MCF 10A (cell line): ENCODE measurements at regions not wholly inside any gene's neighbourhood (a gene's known extent, or its start where the extent isn't known, plus 50 kb on each side); places are given as distances from the start of the nearest gene placed in this dataset.
"Not testable (repeated sequence)": the region's sequence is repeated elsewhere in the genome, so short reads cannot be mapped to it uniquely, and the experiment has no call there.

Experiments
- BruUV-seq: library from RNA; stranded (reverse); fragments of 400-500 nt; replicated peaks from 2 replicates; lab custom pipeline; 2021; lab: Mats Ljungman, UMichigan
- CTCF ChIA-PET: fragments of 300-600 bp; sonication (Branson Sonifier 250); formaldehyde crosslinking; extraction: SDS; loops from one replicate; lab custom pipeline; 2021; ENCODE audit warnings: antibody characterized with exemption, inconsistent platforms; lab: Yijun Ruan, JAX
- POLR2A ChIA-PET: fragments of 300-600, 350-650 bp; sonication (Branson Sonifier 250); formaldehyde crosslinking; extraction: SDS; loops from one replicate; lab custom pipeline; 2020; ENCODE audit warnings: antibody characterized with exemption, inconsistent platforms; lab: Yijun Ruan, JAX
- DNase-seq: peaks from one replicate; pipeline ENCODE4 v3.0.0-alpha.2; 2018; ENCODE audit not compliant: unreplicated experiment
- H3K27ac Mint-ChIP-seq: one replicate; pipeline ENCODE4 v1.8.0; 2022; ENCODE audit warnings: mild to moderate bottlenecking, low read depth, mixed read lengths; ENCODE audit not compliant: unreplicated experiment
- H3K27me3 Mint-ChIP-seq: one replicate; pipeline ENCODE4 v1.8.0; 2022; ENCODE audit warnings: mixed read lengths; ENCODE audit not compliant: insufficient read depth, unreplicated experiment
- H3K36me3 Mint-ChIP-seq: one replicate; pipeline ENCODE4 v1.8.0; 2022; ENCODE audit warnings: mild to moderate bottlenecking, moderate library complexity, mixed read lengths; ENCODE audit not compliant: insufficient read depth, unreplicated experiment
- H3K4me1 Mint-ChIP-seq: one replicate; pipeline ENCODE4 v1.8.0; 2022; ENCODE audit warnings: mixed read lengths; ENCODE audit not compliant: insufficient read depth, unreplicated experiment
- H3K4me3 Mint-ChIP-seq: one replicate; pipeline ENCODE4 v1.8.0; 2022; ENCODE audit warnings: mild to moderate bottlenecking, moderate library complexity, mixed read lengths; ENCODE audit not compliant: unreplicated experiment
- H3K9me3 Mint-ChIP-seq: one replicate; pipeline ENCODE4 v1.8.0; 2022; ENCODE audit warnings: mixed read lengths; ENCODE audit not compliant: unreplicated experiment
- CTCF ChIP-seq: fragments of 200-600 bp; IDR thresholded peaks from one replicate; pipeline ENCODE4 v1.8.0; 2022; ENCODE audit warnings: antibody characterized with exemption, mild to moderate bottlenecking; ENCODE audit not compliant: unreplicated experiment
- intact Hi-C: fragments of 100-400 bp; cut with micrococcal nuclease; formaldehyde crosslinking; loops from 2 replicates; pipeline ENCODE4 v1.14.1; 2022

DNA sequence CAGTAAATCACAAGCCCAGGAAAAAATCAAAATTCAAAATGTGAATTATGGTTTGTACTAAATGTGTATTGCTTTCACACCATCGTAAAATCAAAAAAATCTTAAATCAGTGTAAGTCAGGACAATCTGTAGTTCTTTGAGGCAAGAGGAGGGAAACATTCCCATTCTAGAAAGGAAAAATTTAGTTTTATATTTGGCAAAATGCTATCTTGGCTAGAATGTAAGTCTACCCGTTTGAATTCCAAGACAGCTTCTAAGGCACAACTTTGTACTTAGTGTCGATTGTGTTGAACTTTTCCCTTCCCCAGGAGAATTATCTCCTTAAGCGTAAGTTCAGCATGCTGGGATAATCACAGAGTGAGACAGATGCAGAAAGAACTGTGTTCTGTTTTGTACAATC, 638.2 kb upstream of the LRRTM1 start:
- ChIA-PET POLR2A (no interaction called here), CTCF (interaction anchor here (0.6 kb wide), 1 partner anchor 186 kb away, joined by 3 read pairs; no protein-coding TSS in a partner anchor)
- DNase-seq = no peak
- Mint-ChIP-seq H3K27me3 (no peaks in the 10 kb centered on the region), H3K4me3 (no peak overlapping the region), H3K36me3 (no peaks in the 10 kb centered on the region), H3K4me1 (no peaks in the 10 kb centered on the region), H3K9me3 (peaks cover 5% of the 10 kb centered on the region), H3K27ac (no peak overlapping the region)
- TF ChIP-seq CTCF = no peak
- intact Hi-C loops = no loop called here
- BruUV-seq = no TSS peak

DNA sequence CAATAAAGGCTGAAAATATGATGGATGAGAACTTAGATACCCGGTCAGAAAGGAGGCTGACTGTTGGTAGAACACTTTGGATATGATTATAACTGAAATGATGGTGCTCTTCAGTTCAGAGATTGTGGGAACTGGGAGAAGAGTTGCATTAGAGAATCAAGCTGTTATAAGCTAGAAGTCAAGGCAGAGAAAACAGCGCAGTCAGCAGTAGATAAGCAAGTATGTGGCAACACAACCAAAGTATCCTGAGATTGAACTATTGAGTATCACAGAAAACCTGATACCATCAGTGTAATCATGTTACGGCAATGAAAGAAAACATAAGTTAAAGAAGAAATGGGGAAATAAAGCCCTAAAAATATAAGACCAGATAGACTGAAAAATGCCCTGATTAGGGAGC, 633.9 kb upstream of the LRRTM1 start:
- Mint-ChIP-seq H3K27me3 (no peaks in the 10 kb centered on the region), H3K4me1 (peaks cover 5% of the 10 kb centered on the region), H3K4me3 (no peak overlapping the region), H3K27ac (no peak overlapping the region), H3K9me3 (peaks cover 14% of the 10 kb centered on the region), H3K36me3 (no peaks in the 10 kb centered on the region)
- ChIA-PET CTCF (no interaction called here), POLR2A (no interaction called here)
- BruUV-seq = no TSS peak
- intact Hi-C loops = no loop called here
- TF ChIP-seq CTCF = no peak
- no peak for DNase-seq

DNA sequence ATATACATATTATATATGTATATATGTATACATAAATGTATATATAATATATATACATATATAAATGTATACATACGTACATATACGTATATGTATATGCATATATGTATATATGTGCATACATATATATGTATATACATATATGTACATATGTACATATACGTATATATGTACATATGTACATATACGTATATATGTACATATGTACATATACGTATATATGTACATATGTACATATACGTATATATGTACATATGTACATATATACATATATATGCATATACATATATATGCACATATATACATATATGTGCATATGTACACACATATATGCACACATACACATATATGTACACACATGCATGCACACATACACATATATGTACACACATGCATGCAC, 627.3 kb upstream of the LRRTM1 start:
- intact Hi-C loops, POLR2A ChIA-PET, H3K4me1 Mint-ChIP-seq, DNase-seq, CTCF ChIA-PET, H3K27ac Mint-ChIP-seq, H3K36me3 Mint-ChIP-seq, H3K4me3 Mint-ChIP-seq, BruUV-seq, H3K27me3 Mint-ChIP-seq: not testable (repeated sequence)
- H3K9me3 Mint-ChIP-seq = peaks cover 14% of the 10 kb centered on the region

GRCh38 chr2:80930777-80931176, 626.2 kb upstream of the LRRTM1 start:
- no peak for DNase-seq
- Mint-ChIP-seq H3K27me3 (no peaks in the 10 kb centered on the region), H3K27ac (no peak overlapping the region), H3K4me3 (no peak overlapping the region), H3K9me3 (peaks cover 14% of the 10 kb centered on the region), H3K4me1 (peaks cover 4% of the 10 kb centered on the region), H3K36me3 (no peaks in the 10 kb centered on the region)
- CTCF ChIA-PET = no interaction called here
- BruUV-seq = no TSS peak
- POLR2A ChIA-PET = no interaction called here
- no peak for TF ChIP-seq CTCF
- intact Hi-C loops = no loop called here

- intact Hi-C loops = no loop called here
- BruUV-seq = no TSS peak
- peaks cover 14% of the 10 kb centered on the region for H3K9me3 Mint-ChIP-seq
- peaks cover 5% of the 10 kb centered on the region for H3K36me3 Mint-ChIP-seq
- DNase-seq = no peak
- ChIA-PET CTCF (no interaction called here), POLR2A (no interaction called here)
- H3K27me3 Mint-ChIP-seq = no peaks in the 10 kb centered on the region
- no peak for TF ChIP-seq CTCF
- H3K27ac Mint-ChIP-seq = no peak overlapping the region
- H3K4me1 Mint-ChIP-seq = peaks cover 4% of the 10 kb centered on the region
- no peak overlapping the region for H3K4me3 Mint-ChIP-seq
These were observed 621.6 kb upstream of the LRRTM1 start for GRCh38 chr2:80926168-80926567.
